Hepatocyte (in vitro differentiated cells): ENCODE measurements at regions not wholly inside any gene's neighbourhood (a gene's known extent, or its start where the extent isn't known, plus 50 kb on each side); places are given as distances from the start of the nearest gene placed in this dataset.

ENCODE experiments used
- CTCF ChIP-seq: fragments of 200-600 bp; sonication (generic); IDR thresholded peaks from 2 replicates; pipeline ENCODE4 v1.5.1; 2016; ENCODE audit warnings: antibody characterized with exemption, mild to moderate bottlenecking; ENCODE audit not compliant: poor library complexity
- EZH2phosphoT487 ChIP-seq: fragments of 200-600 bp; sonication (generic); IDR thresholded peaks from one replicate; pipeline ENCODE4 v1.6.1; 2018; ENCODE audit warnings: antibody characterized with exemption, mild to moderate bottlenecking, low read depth, moderate library complexity; ENCODE audit not compliant: unreplicated experiment, severe bottlenecking

- TF ChIP-seq CTCF, result no peak
- TF ChIP-seq EZH2phosphoT487, result no peak
These were observed 65.5 kb upstream of the LIFR start for GRCh38 chr5:38621840-38622437.
